Brain microvascular endothelial cell (primary cell): ENCODE measurements at regions not wholly inside any gene's neighbourhood (a gene's known extent, or its start where the extent isn't known, plus 50 kb on each side); places are given as distances from the start of the nearest gene placed in this dataset.

ENCODE experiments used
- DNase-seq: peaks from one replicate; pipeline ENCODE4 v3.0.0-alpha.2; 2020
- H3K27ac ChIP-seq: fragments of 250-450 bp; sonication (Bioruptor Pico); 2 replicates; pipeline ENCODE4 v1.5.1; 2020; ENCODE audit warnings: mild to moderate bottlenecking, moderate library complexity
- H3K27me3 ChIP-seq: fragments of 250-450 bp; sonication (Bioruptor Pico); replicated peaks from 2 replicates; pipeline ENCODE4 v1.5.1; 2020; ENCODE audit warnings: mild to moderate bottlenecking
- H3K36me3 ChIP-seq: fragments of 250-450 bp; sonication (Bioruptor Pico); replicated peaks from 2 replicates; pipeline ENCODE4 v1.5.1; 2020; ENCODE audit warnings: mild to moderate bottlenecking
- H3K4me3 ChIP-seq: 2 replicates; pipeline ENCODE4 v1.5.1; 2011; ENCODE audit warnings: low read depth, mild to moderate bottlenecking, control low read depth, low read length, moderate library complexity
- CTCF ChIP-seq: IDR thresholded peaks from 2 replicates; pipeline ENCODE4 v1.5.1; 2011; ENCODE audit warnings: low read depth, mild to moderate bottlenecking, moderate library complexity, low read length, control low read depth, inconsistent platforms; ENCODE audit errors: missing control alignments
- in situ Hi-C: cut with HindIII; loops from 2 replicates; pipeline ENCODE4 v1.10.0; 2017; ENCODE audit warnings: low sequenced_read_pairs, low pct_ligation_motif_present

GRCh38 chr5:22926574-22926973 is 73.4 kb upstream of the CDH12 start:
- Histone ChIP-seq H3K4me3 (no peak overlapping the region), H3K27ac (no peak overlapping the region), H3K36me3 (no peaks in the 10 kb centered on the region), H3K27me3 (no peaks in the 10 kb centered on the region)
- no peak for TF ChIP-seq CTCF
- no peak for DNase-seq
- in situ Hi-C loops: no loop called here

GRCh38 chr5:22918511-22918910 is 65.4 kb upstream of the CDH12 start:
- H3K27me3 ChIP-seq: no peaks in the 10 kb centered on the region
- no peak for TF ChIP-seq CTCF
- no peak overlapping the region for H3K4me3 ChIP-seq
- H3K36me3 ChIP-seq: no peaks in the 10 kb centered on the region
- DNase-seq: peak; percentile 4
- no peak overlapping the region for H3K27ac ChIP-seq
- in situ Hi-C loops: no loop called here

- in situ Hi-C loops: no loop called here
- TF ChIP-seq CTCF: no peak
- Histone ChIP-seq H3K27me3 (no peaks in the 10 kb centered on the region), H3K4me3 (no peak overlapping the region), H3K27ac (no peak overlapping the region), H3K36me3 (no peaks in the 10 kb centered on the region)
- DNase-seq: no peak
Measured at GRCh38 chr5:22916393-22916792, 63.2 kb upstream of the CDH12 start.

- DNase-seq: no peak
- H3K27me3 ChIP-seq: no peaks in the 10 kb centered on the region
- in situ Hi-C loops: no loop called here
Measured at GRCh38 chr5:22911019-22911418, 57.9 kb upstream of the CDH12 start.

GRCh38 chr5:22910523-22910922 is 57.4 kb upstream of the CDH12 start:
- DNase-seq: no peak
- H3K4me3 ChIP-seq: no peak overlapping the region
- TF ChIP-seq CTCF: no peak
- H3K36me3 ChIP-seq: no peaks in the 10 kb centered on the region
- H3K27ac ChIP-seq: no peak overlapping the region
- H3K27me3 ChIP-seq: no peaks in the 10 kb centered on the region
- in situ Hi-C loops: no loop called here

More at GRCh38 chr5:22911019-22911418, 57.9 kb upstream of the CDH12 start:
- Histone ChIP-seq H3K36me3 (no peaks in the 10 kb centered on the region), H3K27ac (no peak overlapping the region), H3K4me3 (no peak overlapping the region)
- TF ChIP-seq CTCF: no peak

- in situ Hi-C loops: no loop called here
- no peak for DNase-seq
- no peak overlapping the region for H3K27ac ChIP-seq
- TF ChIP-seq CTCF: no peak
- H3K27me3 ChIP-seq: no peaks in the 10 kb centered on the region
- H3K4me3 ChIP-seq: no peak overlapping the region
- H3K36me3 ChIP-seq: no peaks in the 10 kb centered on the region
Measured at GRCh38 chr5:22908586-22908985, 55.4 kb upstream of the CDH12 start.
